Right ventricle myocardium inferior (tissue), 1 donor: ENCODE measurements at regions not wholly inside any gene's neighbourhood (a gene's known extent, or its start where the extent isn't known, plus 50 kb on each side); places are given as distances from the start of the nearest gene placed in this dataset.

ENCODE experiments used
- ATAC-seq: fragments of 200-7000 bp; cut with Tn5 transposase; one replicate; pipeline ENCODE4 v1.9.1; 2020; ENCODE audit warnings: mild to moderate bottlenecking, moderate library complexity
- DNase-seq: peaks from one replicate; pipeline ENCODE4 v3.0.0; 2021; ENCODE audit errors: missing footprints
- intact Hi-C: fragments of 100-400 bp; cut with DNase I; formaldehyde crosslinking; loops from one replicate; pipeline ENCODE4 v1.11.0; 2022
- donor health status: DM: no; HTN: yes; CAD: no; lungs with severe emphysema.

DNA sequence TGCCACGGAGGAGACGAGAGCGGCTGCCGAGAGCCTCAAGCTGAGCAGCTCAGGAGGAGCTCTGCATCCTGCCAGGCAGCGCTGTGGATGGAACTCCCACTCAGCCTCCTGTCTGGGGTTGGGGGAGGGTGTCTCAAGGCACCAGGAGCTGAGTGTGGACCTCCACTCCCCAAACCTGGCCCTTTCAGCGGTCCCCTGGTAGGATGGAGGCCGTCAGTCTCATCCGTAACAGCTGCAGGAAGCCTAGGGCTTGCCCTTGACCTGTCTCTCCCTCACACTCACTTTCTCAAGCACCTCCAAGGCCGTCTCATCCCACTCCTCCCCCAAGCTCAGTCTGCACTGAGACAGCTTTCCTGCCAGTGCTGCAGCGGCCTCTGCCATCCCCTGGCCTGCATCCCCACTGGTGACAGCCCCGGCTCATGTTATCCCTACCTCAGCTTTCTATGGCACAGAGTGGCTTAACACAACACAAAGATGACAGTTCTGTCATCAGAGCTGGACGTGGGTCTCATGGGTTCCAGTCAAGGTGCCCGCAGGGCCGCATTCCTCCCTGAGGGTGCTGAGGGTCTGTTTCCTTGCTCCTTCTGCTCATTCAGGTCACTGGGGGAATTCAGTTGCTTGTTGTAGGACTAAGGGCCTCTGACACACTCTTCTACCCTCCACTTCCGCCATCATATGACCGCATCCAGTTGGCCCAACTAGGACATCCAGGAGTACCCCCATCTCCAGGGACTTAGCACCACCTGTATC is 341.9 kb upstream of the B3GAT1 start:
- DNase-seq, result no peak
- intact Hi-C loops, result no loop called here
- no peak for ATAC-seq

DNA sequence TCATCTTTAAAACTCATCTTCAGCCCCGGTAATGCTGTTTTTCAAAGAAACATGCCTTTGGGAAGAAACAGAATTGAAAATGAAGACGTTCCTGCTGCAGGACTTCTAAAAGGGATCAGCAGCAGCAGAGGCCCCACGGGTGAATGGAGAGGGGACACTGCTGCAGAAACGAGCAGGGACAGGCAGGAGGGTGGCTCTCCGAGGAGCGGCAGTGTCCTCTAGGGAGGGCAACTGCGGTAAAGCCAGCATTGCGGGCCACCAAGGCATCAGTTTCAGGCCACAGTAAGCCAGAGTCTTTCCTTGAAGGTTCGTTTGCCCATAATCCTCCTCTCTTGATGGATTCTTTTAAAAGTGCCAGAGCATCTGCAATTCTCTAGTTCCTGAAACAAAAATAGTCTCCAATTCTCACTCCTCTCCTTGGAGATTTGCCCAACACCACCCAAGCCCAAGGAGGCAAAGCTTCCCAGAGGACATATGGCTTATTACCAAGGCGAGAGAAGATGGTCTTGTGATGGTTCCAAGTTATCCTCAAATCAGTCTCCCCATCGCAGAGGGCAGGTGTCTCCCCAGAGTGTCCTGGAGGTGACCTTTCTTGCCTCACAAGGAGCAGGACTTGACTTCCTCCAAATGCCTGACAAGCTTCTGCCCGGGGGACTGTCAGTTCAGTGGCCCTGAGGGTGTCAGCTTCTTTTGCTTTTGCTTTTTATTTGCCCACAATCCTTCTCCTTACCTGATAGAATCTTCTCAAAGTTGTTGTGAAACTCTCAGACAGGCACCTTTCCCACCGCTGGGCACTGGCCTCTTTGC is 341.1 kb upstream of the B3GAT1 start:
- DNase-seq (no peak), ATAC-seq (no peak)
- intact Hi-C loops, result no loop called here

DNA sequence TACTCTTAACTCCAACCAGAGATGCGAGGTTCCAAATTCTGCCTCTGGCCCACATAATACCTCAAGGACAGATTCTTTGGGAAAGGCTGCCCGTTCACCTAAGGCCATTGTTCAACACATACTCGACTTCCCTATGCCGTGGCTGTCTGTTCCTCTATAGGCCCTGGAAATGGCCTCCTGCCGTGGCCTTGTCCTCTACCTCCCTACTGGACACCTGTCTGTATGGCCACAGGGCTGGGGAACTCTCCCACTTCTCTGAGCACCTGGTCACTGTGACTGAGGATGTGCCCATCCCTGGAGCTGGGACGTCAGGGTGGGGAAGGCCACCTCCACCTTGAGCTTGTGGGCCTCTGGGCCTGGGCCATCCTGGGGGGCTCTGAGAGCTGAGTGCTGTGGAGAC is 340.5 kb upstream of the B3GAT1 start:
- intact Hi-C loops, result no loop called here
- ATAC-seq (no peak), DNase-seq (no peak)

DNA sequence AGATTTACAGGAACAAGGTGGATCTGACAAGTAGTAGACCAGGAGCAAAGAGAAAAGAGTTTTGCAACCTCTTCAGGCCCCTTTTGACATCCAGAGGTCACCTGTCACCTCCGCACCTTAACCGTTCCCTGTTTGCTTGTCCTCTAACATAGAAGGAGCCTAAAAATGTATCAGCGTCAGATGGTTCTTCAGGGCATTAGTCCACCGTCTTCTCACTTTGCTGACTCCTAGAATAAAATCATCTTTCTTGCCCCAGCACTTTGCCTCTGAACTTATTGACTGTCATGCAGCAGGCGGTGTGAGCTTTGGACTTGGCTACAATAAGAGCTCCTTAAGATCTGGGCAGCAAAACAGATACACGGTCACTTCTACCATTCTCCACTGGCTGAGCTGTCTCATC is 339.7 kb upstream of the B3GAT1 start:
- no peak for DNase-seq
- ATAC-seq, result no peak
- intact Hi-C loops, result no loop called here

DNA sequence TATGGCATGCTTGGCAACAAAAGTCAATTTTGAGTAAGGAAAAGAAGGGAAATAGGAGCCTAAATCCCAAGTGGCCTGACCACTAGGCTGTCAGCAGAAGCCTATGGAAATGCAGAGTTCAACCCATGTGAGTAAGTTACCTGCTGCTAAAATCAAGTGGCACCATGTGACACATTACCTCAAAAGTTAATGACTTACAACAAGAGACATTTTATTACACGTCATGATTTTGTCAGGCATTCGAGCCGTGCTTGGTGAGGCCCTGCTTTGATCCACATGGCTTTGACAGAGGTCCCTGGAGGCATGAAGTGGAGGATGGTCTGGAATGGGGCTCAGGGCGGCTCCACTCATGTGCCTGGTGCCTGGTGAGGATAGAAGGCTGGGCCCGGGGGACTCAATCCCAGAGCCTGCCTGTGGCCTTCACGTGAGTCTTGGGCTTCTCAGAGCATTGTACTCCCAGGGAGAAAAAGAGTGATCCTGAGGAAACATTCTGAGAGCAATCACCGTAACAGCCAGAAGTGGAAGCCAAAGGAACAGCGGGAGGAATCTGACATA is 339.1 kb upstream of the B3GAT1 start:
- DNase-seq (no peak), ATAC-seq (no peak)
- intact Hi-C loops, result no loop called here

DNA sequence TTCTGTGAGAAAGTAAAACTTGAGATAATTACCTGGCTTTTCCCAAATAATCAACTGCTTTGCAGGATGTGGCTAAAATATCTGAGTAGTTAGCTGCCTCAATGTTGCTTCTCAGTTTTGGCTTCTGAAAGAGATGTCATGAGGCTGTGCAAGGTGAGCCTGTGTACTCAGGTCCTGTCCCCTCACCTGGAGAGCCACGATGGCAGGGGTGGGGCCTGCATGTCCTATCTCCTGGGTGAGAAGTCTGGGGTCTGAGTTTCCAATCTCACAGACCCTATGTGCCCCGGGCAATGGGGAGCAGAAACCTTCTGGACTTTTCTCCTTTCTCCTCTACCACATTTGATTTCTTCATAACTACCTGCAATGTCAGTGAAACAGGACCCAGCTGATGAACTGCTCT is 338.6 kb upstream of the B3GAT1 start:
- DNase-seq, result no peak
- ATAC-seq, result no peak
- intact Hi-C loops, result no loop called here

DNA sequence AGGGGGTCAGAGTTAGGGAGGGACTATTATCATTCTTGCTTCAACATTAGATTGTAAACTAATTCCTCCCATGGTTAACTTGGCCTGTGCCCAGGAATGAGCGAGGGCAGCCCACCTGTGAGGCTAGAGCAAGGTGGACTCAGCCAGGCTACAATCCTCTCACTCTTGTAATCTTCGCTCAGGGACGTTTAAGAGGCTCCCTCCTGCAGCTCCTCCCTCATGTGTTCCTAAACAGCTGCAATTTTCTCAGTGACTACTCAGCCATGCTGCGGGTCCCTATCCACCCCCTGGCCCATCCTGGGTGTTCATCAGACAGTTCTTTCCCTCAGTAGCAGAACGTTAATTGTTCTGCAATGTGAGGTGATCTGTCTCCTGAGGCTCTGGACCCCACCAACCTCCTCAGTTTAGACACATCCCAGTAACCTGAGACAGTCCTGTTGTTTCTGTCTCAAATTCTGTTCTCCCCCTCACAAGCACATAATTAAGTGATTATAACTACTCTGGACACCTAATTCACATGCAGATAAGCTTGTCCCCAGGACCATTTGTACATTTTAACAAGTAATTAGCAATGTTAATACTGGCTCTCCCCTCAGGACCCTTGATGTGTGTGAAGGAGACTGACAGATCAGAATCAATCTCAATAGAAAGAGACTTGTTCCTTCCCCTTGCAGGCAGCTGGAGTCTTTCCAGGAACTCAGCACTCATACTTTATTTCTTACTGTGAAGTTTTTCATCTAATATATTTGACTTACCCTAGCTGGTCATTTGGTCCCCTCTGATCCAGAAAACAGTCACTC is 337.2 kb upstream of the B3GAT1 start:
- intact Hi-C loops, result no loop called here
- ATAC-seq, result no peak
- DNase-seq, result no peak

DNA sequence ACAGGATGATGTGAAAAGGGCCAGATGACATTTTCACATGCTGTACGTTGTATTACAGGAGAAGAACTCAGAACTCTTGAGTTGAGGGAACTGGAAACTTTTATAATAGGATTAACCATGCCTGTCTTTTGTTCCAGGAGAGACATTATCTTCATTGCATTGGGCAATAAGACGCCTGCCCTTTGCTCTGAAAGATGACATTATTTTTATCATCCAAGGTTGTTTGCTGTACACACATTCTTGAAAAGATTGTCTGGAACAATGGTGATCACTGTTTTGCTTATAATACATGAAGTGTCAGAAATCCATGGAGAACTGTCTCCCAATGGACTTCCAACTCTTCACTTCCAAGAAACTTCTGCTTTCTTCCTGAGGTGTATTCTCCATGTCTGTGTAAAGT is 334.6 kb upstream of the B3GAT1 start:
- intact Hi-C loops, result no loop called here
- DNase-seq, result no peak
- ATAC-seq, result no peak

DNA sequence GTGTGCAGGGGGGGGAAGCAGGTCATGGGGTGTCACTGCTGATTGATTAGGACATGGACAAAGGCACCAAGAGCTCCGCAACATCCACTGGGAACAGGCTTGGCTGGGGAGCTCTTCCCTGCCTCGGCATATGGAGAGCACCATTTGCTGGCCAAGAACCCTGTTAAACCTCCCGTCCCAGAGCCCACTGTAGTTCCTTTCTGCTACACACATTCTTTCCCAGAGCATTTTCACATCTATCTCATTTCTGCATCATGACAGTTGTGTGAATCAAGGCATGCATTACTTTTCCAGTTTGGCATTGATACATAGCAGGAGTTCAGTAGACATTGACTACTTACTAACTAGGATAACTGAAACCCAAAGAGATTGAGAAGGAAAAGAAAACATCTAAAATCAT is 333.4 kb upstream of the B3GAT1 start:
- intact Hi-C loops, result no loop called here
- DNase-seq, result no peak
- ATAC-seq, result no peak

DNA sequence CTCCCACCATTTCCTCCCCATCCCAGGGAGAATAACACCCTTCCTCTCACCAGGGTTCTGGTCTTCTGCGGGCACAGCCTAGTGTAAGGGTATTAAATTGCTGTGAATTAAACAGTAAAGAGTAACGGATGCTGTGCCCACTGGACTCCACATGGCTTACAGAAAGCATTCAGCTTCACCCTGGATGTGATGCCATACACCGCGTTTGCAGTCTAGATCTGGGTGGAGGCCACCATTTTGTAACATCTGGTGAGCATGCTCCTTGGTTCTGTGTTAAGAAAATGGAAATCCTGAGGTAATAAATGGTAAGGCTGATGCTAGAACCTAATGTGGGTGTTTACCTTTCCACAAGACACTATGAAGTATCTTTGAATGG is 331.8 kb upstream of the B3GAT1 start:
- intact Hi-C loops, result no loop called here
- DNase-seq, result no peak
- no peak for ATAC-seq

DNA sequence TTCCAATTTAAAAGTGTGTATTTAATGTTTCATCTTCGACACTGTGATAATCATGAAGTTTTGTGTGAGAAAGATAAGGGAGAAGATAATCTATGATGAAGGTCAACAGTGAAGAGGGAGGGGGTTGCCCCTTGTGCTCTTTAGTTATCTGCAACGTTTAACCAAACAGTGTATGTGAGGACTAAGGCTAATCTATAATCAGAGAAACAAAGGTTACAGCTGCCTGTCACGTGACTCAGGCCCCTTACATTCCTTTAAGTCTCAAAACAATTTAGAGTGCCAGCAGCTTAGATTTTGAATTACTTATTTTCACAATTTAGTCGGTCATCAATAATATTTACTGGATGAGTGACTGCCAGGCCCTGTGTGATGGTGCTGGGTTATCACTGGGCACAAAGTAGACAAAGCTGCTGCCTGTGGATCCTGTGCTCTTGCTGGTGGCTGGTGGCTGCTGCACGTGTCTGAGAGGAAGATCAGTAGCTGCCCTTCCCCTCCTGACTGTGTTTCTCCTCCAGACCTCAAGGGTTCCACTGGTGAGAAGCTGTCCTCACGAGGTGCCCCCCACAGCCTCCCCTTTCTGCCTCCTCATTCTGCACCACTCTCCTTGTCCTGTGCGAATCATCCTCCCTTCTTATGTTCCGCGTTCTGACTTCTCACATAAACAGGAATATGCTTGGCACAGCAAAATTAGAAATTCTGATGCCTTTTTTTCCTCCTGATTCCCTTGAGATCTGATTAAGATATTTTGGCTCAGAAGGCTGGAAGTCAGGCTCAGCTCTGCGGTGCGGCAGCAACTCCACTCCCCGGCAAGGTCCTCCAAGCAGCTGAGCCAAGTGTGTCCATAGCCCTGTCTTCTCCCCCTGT is 331.1 kb upstream of the B3GAT1 start:
- no peak for DNase-seq
- no peak for ATAC-seq
- intact Hi-C loops, result no loop called here

DNA sequence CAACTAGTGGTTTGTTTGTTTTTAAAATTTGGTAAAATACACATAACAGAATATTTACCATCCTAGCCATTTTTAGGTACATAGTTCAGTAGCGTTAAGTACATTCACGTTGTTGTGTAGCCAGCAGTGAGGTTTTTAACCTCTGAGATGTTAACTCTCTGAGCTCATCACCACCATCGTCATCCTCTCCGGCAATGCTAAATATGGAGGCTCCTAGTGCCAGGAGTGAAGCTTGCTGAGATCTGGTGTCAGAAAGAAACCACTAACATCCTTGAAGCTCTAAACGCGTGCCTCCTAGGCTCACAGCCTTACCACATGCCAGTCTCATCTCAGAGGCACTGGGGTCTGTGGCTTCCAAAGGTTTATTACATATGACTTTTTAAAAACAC is 330.2 kb upstream of the B3GAT1 start:
- no peak for ATAC-seq
- DNase-seq, result no peak
- intact Hi-C loops, result no loop called here

DNA sequence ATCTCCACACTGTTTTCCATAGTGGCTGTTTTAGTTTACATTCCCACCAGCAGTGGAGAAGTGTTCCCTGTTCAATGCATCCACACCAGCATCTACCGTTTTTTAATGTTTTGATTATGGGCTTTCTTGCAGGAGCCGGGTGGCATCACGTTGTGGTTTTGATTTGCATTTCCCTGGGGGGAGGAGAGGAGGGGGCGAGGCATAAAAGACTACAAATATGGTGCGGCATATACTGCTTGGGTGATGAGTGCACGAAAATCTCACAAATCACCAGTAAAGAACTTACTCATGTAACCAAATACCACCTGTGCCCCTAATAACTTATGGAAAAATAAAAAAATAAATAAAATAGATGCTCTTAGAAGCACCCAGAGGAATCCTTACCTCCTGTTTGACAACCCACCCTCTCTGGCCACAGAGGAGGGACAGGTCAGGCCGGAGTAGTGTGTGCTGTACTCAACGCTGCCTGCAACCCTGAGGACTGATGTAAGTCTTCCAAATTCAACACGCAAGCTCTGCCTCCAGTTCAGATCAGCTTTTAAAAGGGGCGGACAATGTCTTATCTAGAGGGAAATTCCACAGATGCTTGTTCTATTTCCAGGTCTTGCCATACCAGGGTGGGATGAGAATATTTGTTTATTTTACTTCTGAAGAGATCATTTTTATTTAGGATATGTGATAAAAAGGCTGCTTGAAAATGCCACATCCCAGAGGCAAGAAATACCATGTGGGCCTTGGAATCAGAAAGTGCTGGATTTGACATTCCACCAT is 329.6 kb upstream of the B3GAT1 start:
- DNase-seq (no peak), ATAC-seq (no peak)
- intact Hi-C loops, result no loop called here

DNA sequence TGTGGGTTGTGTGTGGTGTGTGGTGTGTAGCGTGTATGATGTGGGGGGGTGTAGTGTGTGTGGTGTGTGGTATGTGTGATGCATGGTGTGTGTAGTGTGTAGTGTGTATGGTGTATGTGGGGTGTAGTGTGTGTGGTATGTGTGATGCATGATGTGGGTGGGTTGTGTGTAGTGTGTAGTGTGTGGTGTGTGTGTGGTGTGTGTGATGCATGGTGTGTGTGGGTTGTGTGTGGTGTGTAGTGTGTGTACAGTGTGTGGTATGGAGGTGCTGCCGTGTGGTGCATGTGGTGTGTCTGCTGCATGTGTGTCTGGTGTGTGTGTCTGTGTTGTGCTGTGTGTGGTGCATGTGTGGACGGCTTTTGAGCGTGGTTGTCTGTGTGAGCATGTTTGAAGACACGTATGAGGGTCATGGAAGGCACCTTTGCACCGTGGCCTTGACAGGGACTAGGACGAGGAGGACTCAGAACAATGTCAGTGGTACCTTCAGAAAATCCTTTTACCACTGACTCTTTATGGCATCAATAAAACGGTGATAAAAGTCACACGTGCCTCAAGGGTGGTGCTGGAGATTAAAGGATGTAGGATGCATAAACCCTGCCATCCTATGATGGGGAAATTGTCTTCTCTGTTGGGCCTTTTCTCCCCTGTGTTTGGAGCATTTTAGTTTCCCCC is 328.7 kb upstream of the B3GAT1 start:
- intact Hi-C loops, result no loop called here
- DNase-seq (no peak), ATAC-seq (no peak)

DNA sequence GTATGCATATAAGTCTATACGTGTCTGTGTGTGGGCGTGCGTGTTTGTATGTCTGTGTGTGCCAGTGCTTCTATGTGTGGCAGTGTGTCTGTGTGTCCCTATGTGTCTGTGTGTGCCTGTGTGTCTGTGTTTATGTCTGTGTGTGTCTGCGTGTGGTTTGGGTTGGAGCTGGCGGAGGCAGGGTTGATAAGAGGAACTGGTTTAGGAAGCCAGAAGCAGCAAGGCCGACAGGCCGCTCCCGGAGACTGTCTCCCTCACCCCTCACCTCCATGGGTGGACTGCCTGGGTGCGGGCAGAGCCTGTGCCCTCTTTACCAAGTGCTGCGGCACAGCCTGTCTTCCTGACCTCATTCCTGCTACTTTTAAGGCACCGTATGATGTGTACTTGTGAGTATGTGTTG is 327.1 kb upstream of the B3GAT1 start:
- no peak for DNase-seq
- no peak for ATAC-seq
- intact Hi-C loops, result no loop called here

DNA sequence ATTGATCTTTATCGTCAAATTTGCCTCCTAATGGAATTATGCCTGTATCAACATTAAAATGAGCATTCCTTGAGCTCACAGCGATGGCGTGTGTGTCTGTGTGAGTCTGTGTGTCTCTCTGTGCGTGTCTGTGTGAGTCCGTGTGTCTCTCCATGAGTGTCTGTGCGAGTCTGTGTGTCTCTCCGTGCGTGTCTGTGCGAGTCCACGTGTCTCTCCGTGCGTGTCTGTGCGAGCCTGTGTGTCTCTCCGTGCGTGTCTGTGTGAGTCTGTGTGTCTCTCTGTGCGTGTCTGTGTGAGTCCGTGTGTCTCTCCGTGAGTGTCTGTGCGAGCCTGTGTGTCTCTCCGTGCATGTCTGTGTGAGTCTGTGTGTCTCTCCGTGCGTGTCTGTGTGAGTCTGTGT is 326.5 kb upstream of the B3GAT1 start:
- intact Hi-C loops, result no loop called here

More for the DNA sequence above, 326.5 kb upstream of the B3GAT1 start:
- DNase-seq, result no peak
- no peak for ATAC-seq
